ENCODE measurements at regions not wholly inside any gene's neighbourhood (a gene's known extent, or its start where the extent isn't known, plus 50 kb on each side); places are given as distances from the start of the nearest gene placed in this dataset.

GRCh38 chr20:37590938-37591490, 63.3 kb upstream of the BLCAP start:
- H3K27me3 ChIP-seq: no peaks in the 10 kb centered on the region
- intact Hi-C loops (cut with DNase I): no loop called here
- H3K4me3 ChIP-seq: no peak overlapping the region
- H3K36me3 ChIP-seq: no peaks in the 10 kb centered on the region
- H3K9me3 ChIP-seq: no peaks in the 10 kb centered on the region
- H3K4me1 ChIP-seq: no peaks in the 10 kb centered on the region
- TF ChIP-seq POLR2A (IDR thresholded peaks at IDR 0.05) (no peak), POLR2AphosphoS5 (IDR thresholded peaks at IDR 0.05; ENCODE audit: insufficient read depth in 1 of 2, low read depth in 1 of 2) (no peak), CTCF (IDR thresholded peaks at IDR 0.05) (no peak)
- H3K27ac ChIP-seq: no peak overlapping the region
- no peak for DNase-seq (ENCODE audit: extremely low spot score in 2 of 2)

DNA sequence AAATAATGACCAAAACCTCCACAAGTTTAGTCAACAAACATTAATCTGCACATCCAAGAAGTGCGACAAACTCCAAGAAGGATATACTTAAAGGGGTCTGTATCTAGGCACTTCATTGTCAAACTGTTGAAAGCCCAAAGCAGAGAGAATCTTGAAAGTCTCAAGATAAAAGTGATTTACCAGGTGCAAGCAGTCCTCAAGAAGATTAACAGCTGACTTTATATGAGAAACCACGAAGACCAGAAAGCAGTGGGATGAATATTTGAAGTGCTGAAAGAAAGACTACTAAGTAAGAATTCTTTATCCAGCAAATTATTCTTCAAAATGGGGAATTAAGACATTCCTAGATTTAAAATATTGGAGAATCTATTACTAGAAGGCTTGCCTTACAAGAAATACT, 58.4 kb upstream of the BLCAP start:
- no peak for TF ChIP-seq POLR2AphosphoS5 (IDR thresholded peaks at IDR 0.05; ENCODE audit: insufficient read depth in 1 of 2, low read depth in 1 of 2)
- TF ChIP-seq POLR2A (IDR thresholded peaks at IDR 0.05): no peak
- TF ChIP-seq CTCF (IDR thresholded peaks at IDR 0.05): no peak
- Histone ChIP-seq H3K9me3 (no peaks in the 10 kb centered on the region), H3K4me1 (no peaks in the 10 kb centered on the region), H3K4me3 (no peak overlapping the region), H3K27ac (no peak overlapping the region), H3K36me3 (no peaks in the 10 kb centered on the region), H3K27me3 (no peaks in the 10 kb centered on the region)
- intact Hi-C loops (cut with DNase I): no loop called here
- no peak for DNase-seq (ENCODE audit: extremely low spot score in 2 of 2)

GRCh38 chr20:37584238-37584807, 56.6 kb upstream of the BLCAP start:
- no peaks in the 10 kb centered on the region for H3K27me3 ChIP-seq

GRCh38 chr20:37581246-37581645, 53.6 kb upstream of the BLCAP start:
- Histone ChIP-seq H3K9me3 (no peaks in the 10 kb centered on the region), H3K4me3 (no peak overlapping the region), H3K27me3 (no peaks in the 10 kb centered on the region), H3K4me1 (no peaks in the 10 kb centered on the region), H3K36me3 (no peaks in the 10 kb centered on the region), H3K27ac (no peak overlapping the region)
- DNase-seq (ENCODE audit: extremely low spot score in 2 of 2): no peak
- TF ChIP-seq POLR2AphosphoS5 (IDR thresholded peaks at IDR 0.05; ENCODE audit: insufficient read depth in 1 of 2, low read depth in 1 of 2) (no peak), POLR2A (IDR thresholded peaks at IDR 0.05) (no peak), CTCF (IDR thresholded peaks at IDR 0.05) (no peak)
- intact Hi-C loops (cut with DNase I): no loop called here

More at GRCh38 chr20:37584238-37584807, 56.6 kb upstream of the BLCAP start:
- no peak overlapping the region for H3K27ac ChIP-seq
- no peaks in the 10 kb centered on the region for H3K36me3 ChIP-seq
- H3K9me3 ChIP-seq: no peaks in the 10 kb centered on the region
- no peak overlapping the region for H3K4me3 ChIP-seq
- DNase-seq (ENCODE audit: extremely low spot score in 2 of 2): no peak
- TF ChIP-seq POLR2A (IDR thresholded peaks at IDR 0.05): no peak
- TF ChIP-seq CTCF (IDR thresholded peaks at IDR 0.05): no peak
- no peak for TF ChIP-seq POLR2AphosphoS5 (IDR thresholded peaks at IDR 0.05; ENCODE audit: insufficient read depth in 1 of 2, low read depth in 1 of 2)
- H3K4me1 ChIP-seq: no peaks in the 10 kb centered on the region
- intact Hi-C loops (cut with DNase I): no loop called here

DNA sequence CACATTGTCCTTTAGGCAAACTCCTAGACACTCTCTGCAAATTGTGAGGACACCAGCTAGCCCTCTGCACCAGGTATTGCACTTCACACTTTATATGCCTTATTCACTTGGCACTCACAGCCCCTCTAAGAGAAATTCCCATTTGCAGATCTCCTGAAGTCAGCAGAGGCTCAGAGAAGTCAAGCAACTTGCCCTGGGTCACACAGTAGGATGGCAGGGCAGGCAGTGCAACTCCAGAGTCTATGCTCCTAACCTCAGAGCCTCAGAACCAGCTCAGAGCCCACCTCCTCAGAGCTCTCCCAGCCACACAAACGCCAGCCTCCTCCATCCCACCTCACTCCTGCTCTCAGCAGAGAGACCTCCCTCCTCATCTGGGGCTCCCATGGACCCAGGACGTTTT, 52.4 kb upstream of the BLCAP start:
- intact Hi-C loops (cut with DNase I): no loop called here
- H3K27me3 ChIP-seq: no peaks in the 10 kb centered on the region

More for the DNA sequence above, 52.4 kb upstream of the BLCAP start:
- H3K27ac ChIP-seq: no peak overlapping the region
- H3K4me3 ChIP-seq: no peak overlapping the region
- TF ChIP-seq POLR2AphosphoS5 (IDR thresholded peaks at IDR 0.05; ENCODE audit: insufficient read depth in 1 of 2, low read depth in 1 of 2): no peak
- no peak for TF ChIP-seq CTCF (IDR thresholded peaks at IDR 0.05)
- no peak for TF ChIP-seq POLR2A (IDR thresholded peaks at IDR 0.05)
- no peaks in the 10 kb centered on the region for H3K36me3 ChIP-seq
- DNase-seq (ENCODE audit: extremely low spot score in 2 of 2): no peak
- no peaks in the 10 kb centered on the region for H3K4me1 ChIP-seq
- H3K9me3 ChIP-seq: no peaks in the 10 kb centered on the region
